ENCODE measurements at regions not wholly inside any gene's neighbourhood (a gene's known extent, or its start where the extent isn't known, plus 50 kb on each side); places are given as distances from the start of the nearest gene placed in this dataset.

DNA sequence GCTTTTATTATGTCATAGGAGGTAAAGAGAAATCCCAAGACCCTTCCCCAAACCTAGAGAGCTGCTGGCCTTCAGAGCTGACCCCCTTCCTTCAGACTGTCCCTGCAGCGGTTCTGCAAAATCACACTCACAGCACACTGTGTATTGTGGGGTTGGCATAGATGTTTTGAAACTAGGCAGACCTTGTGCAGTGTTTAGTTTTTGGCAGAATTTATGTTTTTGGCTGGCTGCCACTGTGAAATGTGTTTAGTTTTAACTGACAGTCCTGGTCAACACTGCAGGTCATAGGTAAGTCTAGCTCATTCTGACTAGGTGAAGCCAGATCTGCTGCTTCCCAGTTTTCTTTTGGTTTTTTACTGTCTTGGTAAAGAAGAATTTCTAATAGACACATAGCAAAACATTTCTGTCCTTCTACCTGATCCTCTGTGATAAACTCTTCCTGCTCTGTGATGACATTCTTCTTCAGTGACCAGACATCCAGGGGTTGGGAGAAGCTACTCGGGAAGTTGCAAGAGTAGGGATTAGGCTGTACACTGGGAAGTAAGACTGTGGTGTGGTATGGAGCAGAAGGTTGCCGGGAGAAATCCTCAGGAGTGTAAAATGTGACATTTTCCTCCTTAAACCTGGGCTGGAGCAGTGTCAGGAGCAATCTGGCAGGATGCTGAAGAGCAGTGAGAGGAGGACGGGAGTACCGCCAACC, 209.6 kb upstream of the MCTP2 start:
- Histone ChIP-seq H3K4me3 (no peak overlapping the region), H2AFZ (no peak overlapping the region), H3K79me2 (no peaks in the 10 kb centered on the region), H3K4me1 (ENCODE audit: insufficient read depth) (peaks cover 11% of the 10 kb centered on the region), H3K4me2 (no peak overlapping the region), H3K9me3 (ENCODE audit: low read depth) (no peaks in the 10 kb centered on the region), H3K9me2 (replicated peaks; ENCODE audit: insufficient read depth) (no peaks in the 10 kb centered on the region), H3K27ac (no peak overlapping the region), H3K27me3 (no peaks in the 10 kb centered on the region), H3K36me3 (replicated peaks; ENCODE audit: insufficient read depth, low read depth) (no peaks in the 10 kb centered on the region), H4K20me1 (ENCODE audit: insufficient read depth, poor library complexity, severe bottlenecking) (no peaks in the 10 kb centered on the region)
- no peak for DNase-seq (ENCODE audit: low spot score)
- no peak for TF ChIP-seq EZH2 (IDR thresholded peaks at IDR 0.05; ENCODE audit: borderline replicate concordance)
- TF ChIP-seq, protein P1, sequence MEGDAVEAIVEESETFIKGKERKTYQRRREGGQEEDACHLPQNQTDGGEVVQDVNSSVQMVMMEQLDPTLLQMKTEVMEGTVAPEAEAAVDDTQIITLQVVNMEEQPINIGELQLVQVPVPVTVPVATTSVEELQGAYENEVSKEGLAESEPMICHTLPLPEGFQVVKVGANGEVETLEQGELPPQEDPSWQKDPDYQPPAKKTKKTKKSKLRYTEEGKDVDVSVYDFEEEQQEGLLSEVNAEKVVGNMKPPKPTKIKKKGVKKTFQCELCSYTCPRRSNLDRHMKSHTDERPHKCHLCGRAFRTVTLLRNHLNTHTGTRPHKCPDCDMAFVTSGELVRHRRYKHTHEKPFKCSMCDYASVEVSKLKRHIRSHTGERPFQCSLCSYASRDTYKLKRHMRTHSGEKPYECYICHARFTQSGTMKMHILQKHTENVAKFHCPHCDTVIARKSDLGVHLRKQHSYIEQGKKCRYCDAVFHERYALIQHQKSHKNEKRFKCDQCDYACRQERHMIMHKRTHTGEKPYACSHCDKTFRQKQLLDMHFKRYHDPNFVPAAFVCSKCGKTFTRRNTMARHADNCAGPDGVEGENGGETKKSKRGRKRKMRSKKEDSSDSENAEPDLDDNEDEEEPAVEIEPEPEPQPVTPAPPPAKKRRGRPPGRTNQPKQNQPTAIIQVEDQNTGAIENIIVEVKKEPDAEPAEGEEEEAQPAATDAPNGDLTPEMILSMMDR (IDR thresholded peaks at IDR 0.05; ENCODE audit: poor library complexity), result no peak
- TF ChIP-seq EZH2phosphoT487 (IDR thresholded peaks at IDR 0.05; ENCODE audit: low read depth, severe bottlenecking, unreplicated experiment), result no peak
- 65% methylated on average over 5 of the region's 5 CpGs for WGBS (ENCODE audit: low lambda C conversion rate, missing lambda C conversion rate)

GRCh38 chr15:94019062-94019461, 212.3 kb upstream of the MCTP2 start:
- no peaks in the 10 kb centered on the region for H4K20me1 ChIP-seq (ENCODE audit: insufficient read depth, poor library complexity, severe bottlenecking)
- no peaks in the 10 kb centered on the region for H3K36me3 ChIP-seq (replicated peaks; ENCODE audit: insufficient read depth, low read depth)
- no peak overlapping the region for H3K4me3 ChIP-seq
- WGBS (ENCODE audit: low lambda C conversion rate, missing lambda C conversion rate), result 85% methylated on average over 11 of the region's 11 CpGs
- no peak overlapping the region for H2AFZ ChIP-seq
- no peak overlapping the region for H3K27ac ChIP-seq
- H3K27me3 ChIP-seq, result no peaks in the 10 kb centered on the region
- no peaks in the 10 kb centered on the region for H3K79me2 ChIP-seq
- TF ChIP-seq EZH2 (IDR thresholded peaks at IDR 0.05; ENCODE audit: borderline replicate concordance) (no peak), EZH2phosphoT487 (IDR thresholded peaks at IDR 0.05; ENCODE audit: low read depth, severe bottlenecking, unreplicated experiment) (no peak)
- TF ChIP-seq, protein P1 (IDR thresholded peaks at IDR 0.05; ENCODE audit: poor library complexity), result no peak
- DNase-seq (ENCODE audit: low spot score), result no peak
- no peaks in the 10 kb centered on the region for H3K9me2 ChIP-seq (replicated peaks; ENCODE audit: insufficient read depth)
- no peak overlapping the region for H3K4me2 ChIP-seq
- peaks cover 6% of the 10 kb centered on the region for H3K4me1 ChIP-seq (ENCODE audit: insufficient read depth)
- H3K9me3 ChIP-seq (ENCODE audit: low read depth), result no peaks in the 10 kb centered on the region

GRCh38 chr15:94015324-94015723, 216.0 kb upstream of the MCTP2 start:
- Histone ChIP-seq H3K9me3 (ENCODE audit: low read depth) (no peaks in the 10 kb centered on the region), H3K4me1 (ENCODE audit: insufficient read depth) (no peaks in the 10 kb centered on the region), H3K27ac (no peak overlapping the region), H3K27me3 (no peaks in the 10 kb centered on the region), H2AFZ (no peak overlapping the region), H4K20me1 (ENCODE audit: insufficient read depth, poor library complexity, severe bottlenecking) (no peaks in the 10 kb centered on the region), H3K4me2 (no peak overlapping the region), H3K79me2 (no peaks in the 10 kb centered on the region), H3K9me2 (replicated peaks; ENCODE audit: insufficient read depth) (no peaks in the 10 kb centered on the region), H3K36me3 (replicated peaks; ENCODE audit: insufficient read depth, low read depth) (no peaks in the 10 kb centered on the region), H3K4me3 (no peak overlapping the region)
- no peak for DNase-seq (ENCODE audit: low spot score)
- TF ChIP-seq, protein P1 (IDR thresholded peaks at IDR 0.05; ENCODE audit: poor library complexity), result no peak
- TF ChIP-seq EZH2 (IDR thresholded peaks at IDR 0.05; ENCODE audit: borderline replicate concordance) (no peak), EZH2phosphoT487 (IDR thresholded peaks at IDR 0.05; ENCODE audit: low read depth, severe bottlenecking, unreplicated experiment) (no peak)
- WGBS (ENCODE audit: low lambda C conversion rate, missing lambda C conversion rate), result 87% methylated on average over 5 of the region's 5 CpGs

Data from hepatocyte (in vitro differentiated cells).